ENCODE measurements at regions not wholly inside any gene's neighbourhood (a gene's known extent, or its start where the extent isn't known, plus 50 kb on each side); places are given as distances from the start of the nearest gene placed in this dataset.
A peak's percentile ranks its signal among the peaks of the same experiment; 100 is the strongest.
"Not testable (repeated sequence)": the region's sequence is repeated elsewhere in the genome, so short reads cannot be mapped to it uniquely, and the experiment has no call there.

DNA sequence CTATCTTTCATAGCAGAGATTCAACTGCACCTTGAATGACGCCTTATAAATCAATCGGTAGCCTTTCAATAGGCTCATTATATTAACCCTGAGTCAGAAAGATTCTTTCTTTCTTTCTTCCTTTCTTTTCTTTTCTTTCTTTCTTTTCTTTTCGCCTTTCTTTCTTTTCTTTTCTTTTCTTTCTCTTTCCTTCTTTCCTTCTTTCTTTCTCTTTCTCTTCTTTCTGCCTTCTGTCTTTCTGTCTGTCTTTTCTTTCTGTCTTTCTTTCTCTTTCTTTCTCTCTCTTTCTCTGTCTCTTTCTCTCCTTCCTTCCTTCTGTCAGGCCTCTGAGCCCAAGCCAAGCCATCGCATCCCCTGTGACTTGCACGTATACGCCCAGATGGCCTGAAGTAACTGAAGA is 86.0 kb upstream of the CLINT1 start:
- Histone ChIP-seq H3K9me3 (ENCODE audit: low read depth, low read length) (no peaks in the 10 kb centered on the region), H3K36me3 (ENCODE audit: insufficient read depth, low read length) (no peaks in the 10 kb centered on the region), H3K9ac (ENCODE audit: insufficient read length) (peak overlapping the region; percentile 71), H3K4me3 (peak overlapping the region; percentile 75), H3K27ac (peak overlapping the region; percentile 100)
- TF ChIP-seq EZH2 (IDR thresholded peaks at IDR 0.05) = no peak
- TF ChIP-seq FOXP2 (optimal IDR thresholded peaks at IDR 0.05; ENCODE audit: control extremely low read depth, extremely low read length, insufficient read depth) = no peak
- TF ChIP-seq POLR2AphosphoS5 (IDR thresholded peaks at IDR 0.05; ENCODE audit: borderline replicate concordance, low read depth, low read length) = no peak
- no peak for DNase-seq (ENCODE audit: low read depth, low spot score)

DNA sequence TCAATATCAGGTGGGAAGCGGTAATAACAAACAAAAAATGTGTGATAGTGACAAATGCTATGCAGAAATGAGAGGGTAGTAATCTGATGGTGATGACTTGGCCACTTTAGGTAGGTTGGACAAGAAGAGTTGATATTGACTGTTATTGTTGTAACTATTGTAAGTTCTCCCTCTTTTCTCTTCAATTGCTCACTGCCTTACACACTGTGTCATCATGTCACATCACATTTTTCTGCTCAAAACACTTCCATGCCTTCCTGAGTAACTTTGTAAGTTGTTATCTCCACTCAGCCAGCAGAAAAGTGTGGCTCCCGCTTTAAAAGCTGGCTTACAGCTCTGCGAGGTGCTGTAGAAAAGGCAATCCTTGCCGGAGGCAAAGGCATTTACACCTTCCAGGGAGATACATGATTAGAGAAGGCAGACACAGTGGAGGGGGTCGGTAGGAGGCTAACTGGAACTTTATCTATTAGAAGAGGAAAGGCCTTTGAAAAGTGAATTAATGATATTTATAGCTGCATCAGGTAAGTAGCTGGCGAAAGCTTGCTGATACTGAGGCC is 85.2 kb upstream of the CLINT1 start:
- DNase-seq (ENCODE audit: low read depth, low spot score) = no peak
- Histone ChIP-seq H3K9ac (ENCODE audit: insufficient read length) (peak overlapping the region; percentile 71), H3K9me3 (ENCODE audit: low read depth, low read length) (no peaks in the 10 kb centered on the region), H3K36me3 (ENCODE audit: insufficient read depth, low read length) (no peaks in the 10 kb centered on the region), H3K27ac (peak overlapping the region; percentile 100), H3K4me3 (peak overlapping the region; percentile 75)
- TF ChIP-seq FOXP2 (optimal IDR thresholded peaks at IDR 0.05; ENCODE audit: control extremely low read depth, extremely low read length, insufficient read depth) (no peak), POLR2AphosphoS5 (IDR thresholded peaks at IDR 0.05; ENCODE audit: borderline replicate concordance, low read depth, low read length) (no peak), EZH2 (IDR thresholded peaks at IDR 0.05) (no peak)

DNA sequence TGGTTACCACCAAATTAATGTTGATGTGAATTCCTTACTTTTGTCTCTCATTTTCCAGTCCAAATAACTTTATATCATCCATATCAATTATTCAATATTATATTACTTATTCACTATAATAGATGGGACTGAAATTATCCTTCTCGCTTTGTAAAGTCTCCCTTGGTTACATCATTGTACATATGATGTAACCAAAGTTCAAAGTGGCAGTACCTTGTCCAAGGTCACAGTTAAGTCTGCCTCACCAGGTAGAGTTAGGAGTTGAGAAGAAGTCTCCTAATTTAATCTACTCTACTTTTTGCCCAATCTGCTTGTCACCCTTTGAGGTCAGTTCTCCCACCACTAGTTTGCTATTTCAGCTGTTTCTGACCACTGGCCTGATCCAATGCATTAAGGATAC is 83.7 kb upstream of the CLINT1 start:
- H3K27ac ChIP-seq = peak overlapping the region; percentile 100
- no peaks in the 10 kb centered on the region for H3K36me3 ChIP-seq (ENCODE audit: insufficient read depth, low read length)
- H3K4me3 ChIP-seq = no peak overlapping the region
- H3K9me3 ChIP-seq (ENCODE audit: low read depth, low read length) = no peaks in the 10 kb centered on the region
- no peak overlapping the region for H3K9ac ChIP-seq (ENCODE audit: insufficient read length)
- no peak for TF ChIP-seq FOXP2 (optimal IDR thresholded peaks at IDR 0.05; ENCODE audit: control extremely low read depth, extremely low read length, insufficient read depth)
- TF ChIP-seq EZH2 (IDR thresholded peaks at IDR 0.05) = no peak
- no peak for TF ChIP-seq POLR2AphosphoS5 (IDR thresholded peaks at IDR 0.05; ENCODE audit: borderline replicate concordance, low read depth, low read length)
- DNase-seq (ENCODE audit: low read depth, low spot score) = no peak

DNA sequence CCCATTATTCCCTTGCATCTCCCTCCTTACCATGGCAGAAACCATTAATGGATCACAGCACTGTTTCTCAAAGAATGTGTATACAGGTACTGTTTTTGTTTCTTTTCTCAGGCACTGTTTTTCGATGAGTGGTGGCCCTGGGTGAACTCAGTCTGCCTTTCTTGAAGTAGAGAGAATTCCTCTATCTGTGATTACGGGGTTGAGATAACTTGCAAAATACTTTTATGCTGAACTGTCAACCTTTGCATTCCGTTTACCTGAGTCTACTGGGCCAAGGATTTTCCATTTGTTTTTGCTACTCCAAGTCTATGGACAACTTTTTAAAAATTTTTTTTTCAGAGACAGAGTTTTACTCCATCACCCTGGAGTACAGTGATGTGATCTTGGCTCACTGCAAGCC is 82.7 kb upstream of the CLINT1 start:
- no peak for DNase-seq (ENCODE audit: low read depth, low spot score)
- Histone ChIP-seq H3K9me3 (ENCODE audit: low read depth, low read length) (no peaks in the 10 kb centered on the region), H3K27ac (0 out of 2 replicates have a peak overlapping the region, but pooled peaks have one; percentile 9), H3K36me3 (ENCODE audit: insufficient read depth, low read length) (no peaks in the 10 kb centered on the region), H3K9ac (ENCODE audit: insufficient read length) (no peak overlapping the region), H3K4me3 (no peak overlapping the region)
- TF ChIP-seq POLR2AphosphoS5 (IDR thresholded peaks at IDR 0.05; ENCODE audit: borderline replicate concordance, low read depth, low read length) (no peak), FOXP2 (optimal IDR thresholded peaks at IDR 0.05; ENCODE audit: control extremely low read depth, extremely low read length, insufficient read depth) (no peak)

DNA sequence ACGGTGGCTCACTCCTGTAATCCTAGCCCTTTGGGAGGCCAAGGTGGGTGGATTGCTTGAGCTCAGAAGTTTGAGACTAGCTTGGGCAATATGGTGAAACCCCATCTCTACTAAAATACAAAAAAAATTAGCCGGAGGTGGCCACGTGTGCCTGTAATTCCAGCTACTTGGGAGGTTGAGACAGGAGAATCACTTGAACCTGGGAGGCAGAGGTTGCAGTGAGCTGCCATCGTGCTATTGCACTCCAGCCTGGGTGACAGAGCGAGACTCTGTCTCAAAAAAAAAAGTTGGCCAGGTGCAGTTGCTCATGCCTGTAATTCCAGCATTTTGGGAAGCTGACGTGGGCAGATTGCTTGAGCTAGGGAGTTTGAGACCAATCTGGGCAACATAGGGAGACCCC is 79.2 kb upstream of the CLINT1 start:
- H3K9me3 ChIP-seq (ENCODE audit: low read depth, low read length); H3K9ac ChIP-seq (ENCODE audit: insufficient read length); DNase-seq (ENCODE audit: low read depth, low spot score); H3K4me3 ChIP-seq; H3K36me3 ChIP-seq (ENCODE audit: insufficient read depth, low read length); H3K27ac ChIP-seq: not testable (repeated sequence)

DNA sequence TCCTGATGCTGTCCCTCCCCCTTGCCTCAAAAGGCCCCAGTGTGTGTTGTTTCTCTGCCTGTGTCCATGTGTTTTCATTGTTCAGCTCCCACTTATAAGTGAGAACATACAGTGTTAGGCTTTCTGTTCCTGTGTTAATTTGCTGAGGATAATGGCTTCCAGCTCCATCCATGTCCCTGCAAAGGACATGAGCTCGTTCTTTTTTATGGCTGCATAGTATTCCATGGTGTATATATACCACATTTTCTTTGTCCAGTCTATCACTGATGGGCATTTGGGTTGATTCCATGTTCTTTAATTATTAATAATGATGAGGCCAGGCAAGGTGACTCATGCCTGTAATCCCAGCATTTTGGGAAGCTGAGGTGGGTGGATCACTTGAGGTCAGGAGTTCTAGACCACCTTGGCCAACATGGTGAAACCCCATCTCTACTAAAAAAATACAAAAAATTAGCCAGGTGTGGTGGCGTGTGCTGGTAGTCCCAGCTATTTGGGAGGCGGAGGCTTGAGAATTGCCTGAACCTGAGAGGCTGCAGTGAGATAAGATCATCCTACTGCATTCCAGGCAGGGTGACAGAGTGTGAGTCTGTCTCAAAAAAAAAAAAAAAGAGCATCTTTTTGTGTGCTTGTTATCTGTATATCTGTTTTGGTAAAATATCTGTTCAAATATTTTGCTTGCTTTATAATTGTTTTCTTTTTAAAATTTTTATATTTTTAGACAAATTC is 78.0 kb upstream of the CLINT1 start:
- DNase-seq (ENCODE audit: low read depth, low spot score); H3K27ac ChIP-seq; H3K36me3 ChIP-seq (ENCODE audit: insufficient read depth, low read length); H3K9ac ChIP-seq (ENCODE audit: insufficient read length); H3K9me3 ChIP-seq (ENCODE audit: low read depth, low read length); H3K4me3 ChIP-seq: not testable (repeated sequence)

DNA sequence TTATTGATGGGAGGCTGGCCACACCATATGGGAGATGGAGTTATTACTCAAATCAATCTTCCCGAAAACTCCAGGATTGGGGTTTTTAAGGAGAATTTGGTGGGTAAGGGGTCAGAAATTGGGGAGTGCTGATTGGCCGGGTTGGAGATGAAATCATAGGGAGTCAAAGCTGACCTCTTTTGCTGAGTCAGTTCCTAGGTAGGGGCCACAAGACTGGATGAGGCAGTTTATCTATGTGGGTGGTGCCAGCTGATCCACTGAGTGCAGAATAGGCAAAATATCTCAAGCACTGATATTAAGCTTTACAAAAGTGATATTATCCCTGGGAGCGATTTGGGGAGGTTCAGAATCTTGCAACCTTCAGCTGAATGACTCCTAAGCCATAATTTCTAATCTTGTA is 75.7 kb upstream of the CLINT1 start:
- TF ChIP-seq EZH2 (IDR thresholded peaks at IDR 0.05) (no peak), POLR2AphosphoS5 (IDR thresholded peaks at IDR 0.05; ENCODE audit: borderline replicate concordance, low read depth, low read length) (no peak), FOXP2 (optimal IDR thresholded peaks at IDR 0.05; ENCODE audit: control extremely low read depth, extremely low read length, insufficient read depth) (no peak)
- Histone ChIP-seq H3K9ac (ENCODE audit: insufficient read length) (no peak overlapping the region), H3K27ac (peak overlapping the region; percentile 81), H3K9me3 (ENCODE audit: low read depth, low read length) (no peaks in the 10 kb centered on the region), H3K36me3 (ENCODE audit: insufficient read depth, low read length) (no peaks in the 10 kb centered on the region), H3K4me3 (no peak overlapping the region)
- DNase-seq (ENCODE audit: low read depth, low spot score) = no peak

DNA sequence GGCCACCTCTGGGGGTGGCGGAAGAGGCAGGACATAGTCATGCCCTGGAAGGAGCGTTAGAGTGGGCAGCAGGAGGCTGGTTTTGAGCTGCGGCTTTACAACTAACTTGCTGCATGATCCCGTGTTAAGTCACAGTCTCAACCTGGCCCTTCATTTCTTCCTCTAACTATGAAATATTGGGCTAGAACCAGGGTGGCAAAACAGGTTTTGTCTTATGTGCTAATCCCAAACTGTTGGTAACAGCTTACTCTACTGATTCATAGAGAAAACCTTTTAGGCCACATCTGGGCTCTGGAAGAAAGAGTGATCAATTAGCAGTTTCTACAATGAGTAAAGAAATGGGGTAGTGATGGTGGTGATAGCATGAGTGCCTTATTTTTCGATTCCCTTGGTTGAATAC is 74.1 kb upstream of the CLINT1 start:
- H3K9ac ChIP-seq (ENCODE audit: insufficient read length) = no peak overlapping the region
- no peaks in the 10 kb centered on the region for H3K9me3 ChIP-seq (ENCODE audit: low read depth, low read length)
- H3K4me3 ChIP-seq = no peak overlapping the region
- no peaks in the 10 kb centered on the region for H3K36me3 ChIP-seq (ENCODE audit: insufficient read depth, low read length)
- TF ChIP-seq FOXP2 (optimal IDR thresholded peaks at IDR 0.05; ENCODE audit: control extremely low read depth, extremely low read length, insufficient read depth) = no peak
- TF ChIP-seq EZH2 (IDR thresholded peaks at IDR 0.05) = no peak
- no peak for TF ChIP-seq POLR2AphosphoS5 (IDR thresholded peaks at IDR 0.05; ENCODE audit: borderline replicate concordance, low read depth, low read length)
- H3K27ac ChIP-seq = peak overlapping the region; percentile 33; the same call in 1 of the 2 replicates
- DNase-seq (ENCODE audit: low read depth, low spot score) = no peak

DNA sequence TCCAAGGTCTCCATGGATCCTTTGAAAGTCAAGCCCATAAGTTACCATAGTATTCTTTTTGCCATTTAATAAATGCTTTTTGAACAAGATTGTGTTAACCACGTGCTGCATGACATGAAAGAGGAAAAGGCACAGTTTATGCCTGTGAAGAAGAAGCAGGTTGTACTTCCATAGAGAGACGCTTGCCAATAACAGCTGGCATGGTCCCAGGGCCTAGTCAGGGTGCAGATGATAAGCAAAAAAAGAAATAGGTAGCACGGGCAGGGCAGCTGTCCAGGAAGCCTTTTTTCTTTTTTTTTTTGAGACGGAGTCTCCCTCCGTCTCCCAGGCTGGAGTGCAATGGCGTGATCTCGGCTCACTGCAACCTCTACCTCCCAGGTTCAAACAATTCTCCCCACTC is 71.8 kb upstream of the CLINT1 start:
- TF ChIP-seq POLR2AphosphoS5 (IDR thresholded peaks at IDR 0.05; ENCODE audit: borderline replicate concordance, low read depth, low read length) (no peak), EZH2 (IDR thresholded peaks at IDR 0.05) (no peak), FOXP2 (optimal IDR thresholded peaks at IDR 0.05; ENCODE audit: control extremely low read depth, extremely low read length, insufficient read depth) (no peak)
- Histone ChIP-seq H3K9ac (ENCODE audit: insufficient read length) (no peak overlapping the region), H3K36me3 (ENCODE audit: insufficient read depth, low read length) (no peaks in the 10 kb centered on the region), H3K4me3 (no peak overlapping the region), H3K27ac (no peak overlapping the region), H3K9me3 (ENCODE audit: low read depth, low read length) (no peaks in the 10 kb centered on the region)
- no peak for DNase-seq (ENCODE audit: low read depth, low spot score)

Measured in SK-N-MC (cell line).